ENCODE measurements at regions not wholly inside any gene's neighbourhood (a gene's known extent, or its start where the extent isn't known, plus 50 kb on each side); places are given as distances from the start of the nearest gene placed in this dataset.
"Not testable (repeated sequence)": the region's sequence is repeated elsewhere in the genome, so short reads cannot be mapped to it uniquely, and the experiment has no call there.

DNA sequence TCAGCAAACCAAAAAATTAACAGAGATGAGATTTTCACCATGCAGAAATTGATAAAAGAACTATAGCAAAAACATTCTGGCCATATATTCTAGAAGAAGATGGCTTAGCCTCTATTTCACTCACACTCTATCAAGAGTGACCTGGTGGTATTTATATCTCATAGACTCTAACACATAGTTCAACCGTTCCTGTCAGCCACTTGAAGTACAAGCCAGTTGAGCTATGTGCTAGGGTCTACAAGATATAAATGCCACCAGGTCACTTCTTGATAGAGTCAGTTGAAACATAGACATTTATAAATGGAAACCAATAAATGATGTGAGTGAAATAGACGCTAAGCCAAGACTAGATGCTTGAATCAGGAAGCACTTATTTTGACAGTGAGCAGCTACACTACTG is 836.7 kb upstream of the EPHA5 start:
- no peak for DNase-seq

DNA sequence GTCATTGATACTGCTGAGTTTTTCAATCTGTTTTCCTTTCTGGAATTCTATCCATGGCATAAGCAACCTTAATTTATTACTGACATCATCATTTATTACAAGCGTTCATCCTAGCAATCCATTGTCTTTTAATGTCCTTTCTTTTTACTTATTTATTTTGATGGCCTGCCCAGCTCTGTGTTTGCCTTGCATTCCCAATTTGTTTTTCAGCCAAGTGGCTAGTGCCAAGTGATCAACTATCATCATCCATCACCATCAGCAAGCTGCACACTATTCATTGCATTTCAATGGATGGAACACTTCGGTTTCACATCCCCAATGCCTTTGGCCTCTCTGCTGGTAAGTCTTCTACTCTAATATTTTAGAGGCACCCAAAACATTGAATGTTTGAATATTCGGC is 831.7 kb upstream of the EPHA5 start:
- DNase-seq, result no peak

DNA sequence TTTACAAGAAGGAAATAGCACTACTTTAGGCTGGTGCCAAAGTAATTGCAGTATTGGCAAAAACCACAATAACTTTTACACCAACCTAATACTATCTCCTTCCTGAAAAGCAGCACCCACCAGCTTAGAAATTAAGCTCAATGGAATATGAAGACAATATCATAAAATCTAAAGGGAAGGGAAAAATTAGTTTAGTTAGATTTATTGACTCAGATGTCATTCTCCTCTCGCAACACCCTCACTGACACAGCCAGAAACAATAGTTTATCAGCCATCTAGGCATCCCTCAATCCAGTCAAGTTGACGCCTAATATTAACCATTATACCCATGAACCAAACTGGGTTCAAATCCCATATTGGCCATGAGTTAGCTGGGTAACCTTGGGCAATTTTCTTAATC is 820.4 kb upstream of the EPHA5 start:
- DNase-seq, result no peak

- DNase-seq, result no peak
These were observed 819.6 kb upstream of the EPHA5 start for GRCh38 chr4:66489783-66490452.

GRCh38 chr4:66489370-66489769 is 819.1 kb upstream of the EPHA5 start:
- DNase-seq, result no peak

GRCh38 chr4:66486068-66486467 is 815.8 kb upstream of the EPHA5 start:
- no peak for DNase-seq

DNA sequence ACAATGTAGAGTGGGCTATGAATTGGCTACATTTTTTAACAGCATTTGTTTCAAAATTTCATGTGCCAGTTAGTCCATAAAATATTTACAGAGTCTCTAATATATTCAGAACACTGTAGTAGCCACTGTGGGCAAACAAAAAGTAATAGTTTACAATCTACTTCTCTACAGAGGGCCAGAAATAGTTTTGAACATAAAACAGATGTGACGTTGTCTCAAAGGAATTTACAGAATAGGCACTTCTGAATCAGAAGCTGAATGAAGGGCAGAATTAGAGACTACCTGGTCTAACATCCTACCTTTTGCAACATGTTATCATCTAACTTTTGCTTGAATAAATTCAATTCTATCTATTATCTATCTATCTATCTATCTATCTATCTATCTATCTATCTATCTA is 811.9 kb upstream of the EPHA5 start:
- no peak for DNase-seq

GRCh38 chr4:66475596-66475995 is 805.3 kb upstream of the EPHA5 start:
- no peak for DNase-seq

GRCh38 chr4:66465111-66465510 is 794.8 kb upstream of the EPHA5 start:
- no peak for DNase-seq

GRCh38 chr4:66462890-66463289 is 792.6 kb upstream of the EPHA5 start:
- DNase-seq, result not testable (repeated sequence)

- DNase-seq, result no peak
These were observed 781.5 kb upstream of the EPHA5 start for GRCh38 chr4:66451741-66452140.

- DNase-seq, result no peak
These were observed 772.7 kb upstream of the EPHA5 start for GRCh38 chr4:66443008-66443407.

DNA sequence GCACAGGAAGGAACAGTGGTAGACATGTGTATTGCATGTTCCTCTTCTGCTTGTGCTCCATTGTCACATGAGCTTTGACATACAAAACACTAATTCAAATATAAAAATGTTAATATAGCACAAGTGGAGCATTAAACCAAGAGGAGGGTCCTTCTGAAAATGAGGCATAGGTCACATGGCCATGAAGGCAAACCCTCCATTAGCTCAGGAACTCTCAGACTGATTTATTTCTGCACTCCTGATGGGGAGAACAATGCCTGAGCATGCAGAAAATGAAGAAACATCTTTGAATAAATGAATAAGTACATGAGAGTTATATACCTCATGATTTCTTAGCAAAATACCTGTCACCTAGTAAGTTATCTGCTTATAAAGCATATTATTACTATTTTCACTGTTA is 769.2 kb upstream of the EPHA5 start:
- DNase-seq, result no peak

GRCh38 chr4:66433706-66434105 is 763.4 kb upstream of the EPHA5 start:
- DNase-seq, result no peak

DNA sequence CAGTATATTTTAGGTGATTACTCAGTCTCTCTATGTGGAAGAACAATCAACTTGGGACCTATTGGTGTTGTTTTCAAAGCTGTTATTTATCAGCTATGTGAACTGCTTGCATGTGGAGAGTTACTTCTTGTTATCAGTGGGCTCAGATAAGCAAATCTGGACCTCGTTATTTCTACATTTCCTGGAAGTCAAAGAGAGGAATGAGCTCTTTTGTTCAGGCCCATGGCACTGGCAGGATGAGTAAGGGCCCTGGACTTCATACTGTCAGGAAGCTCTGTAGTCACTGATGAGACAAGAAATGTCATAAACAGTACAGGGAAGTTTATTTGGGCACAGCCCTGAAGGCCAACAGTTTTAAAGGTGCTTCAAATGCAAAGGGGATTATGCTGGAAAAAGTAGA is 760.6 kb upstream of the EPHA5 start:
- DNase-seq, result no peak

DNA sequence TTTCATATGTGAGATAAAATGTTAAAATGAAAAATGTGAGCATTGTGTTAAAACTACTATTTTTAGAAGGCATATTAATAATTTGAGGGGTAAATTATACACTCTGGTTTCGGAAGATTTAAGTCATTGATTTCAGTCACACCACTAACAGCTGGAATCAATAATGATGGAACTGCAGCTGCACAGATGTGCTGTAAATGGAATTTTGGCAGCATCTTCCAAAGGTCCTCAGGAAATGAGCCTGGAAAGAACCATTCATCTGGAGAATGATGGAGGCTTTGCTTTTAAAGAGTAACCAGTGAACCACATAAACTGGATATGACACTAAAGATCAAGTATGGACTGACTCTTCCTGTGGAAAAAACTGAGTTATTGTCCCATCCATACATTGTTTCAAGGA is 759.0 kb upstream of the EPHA5 start:
- no peak for DNase-seq

GRCh38 chr4:66416425-66416824 is 746.1 kb upstream of the EPHA5 start:
- DNase-seq, result no peak

- DNase-seq, result no peak
These were observed 733.9 kb upstream of the EPHA5 start for GRCh38 chr4:66404141-66404540.

DNA sequence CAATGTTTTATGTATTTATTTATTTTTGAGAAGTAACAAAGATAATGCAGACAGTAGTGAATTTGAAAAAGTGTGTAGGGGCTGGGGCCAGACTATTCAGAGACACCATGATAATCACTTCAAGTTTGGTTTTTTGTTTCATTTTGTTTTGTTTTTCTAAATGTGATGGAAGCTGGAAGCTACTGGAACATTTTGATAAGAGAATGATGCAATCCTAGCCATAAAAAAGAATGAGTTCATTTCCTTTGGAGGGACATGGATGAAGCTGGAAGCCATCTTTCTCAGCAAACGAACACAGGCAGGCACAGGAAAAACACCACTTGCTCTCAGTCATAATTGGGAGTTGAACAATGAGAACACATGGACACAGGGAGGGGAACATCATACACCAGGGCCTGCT is 706.6 kb upstream of the EPHA5 start:
- DNase-seq, result no peak

GRCh38 chr4:66376396-66376795 is 706.1 kb upstream of the EPHA5 start:
- no peak for DNase-seq

DNA sequence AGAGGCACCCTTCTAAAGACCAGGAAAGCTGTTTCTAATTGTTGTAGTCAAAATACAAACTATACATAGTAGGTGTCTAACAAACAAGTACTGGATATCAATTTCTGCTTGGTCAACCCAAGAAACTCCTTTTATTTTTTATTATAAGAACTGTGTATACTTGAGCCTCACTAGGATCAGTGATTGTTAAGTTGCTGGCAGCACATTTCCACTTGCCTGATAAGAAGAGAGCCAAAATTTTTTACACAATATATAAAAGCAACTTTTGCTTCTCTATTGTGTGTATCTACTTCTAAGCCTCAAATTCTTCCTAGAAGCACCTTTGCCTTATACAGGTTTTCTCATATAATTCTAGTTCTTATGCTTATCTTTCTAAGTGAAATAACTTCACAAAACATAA is 703.0 kb upstream of the EPHA5 start:
- DNase-seq, result no peak

DNA sequence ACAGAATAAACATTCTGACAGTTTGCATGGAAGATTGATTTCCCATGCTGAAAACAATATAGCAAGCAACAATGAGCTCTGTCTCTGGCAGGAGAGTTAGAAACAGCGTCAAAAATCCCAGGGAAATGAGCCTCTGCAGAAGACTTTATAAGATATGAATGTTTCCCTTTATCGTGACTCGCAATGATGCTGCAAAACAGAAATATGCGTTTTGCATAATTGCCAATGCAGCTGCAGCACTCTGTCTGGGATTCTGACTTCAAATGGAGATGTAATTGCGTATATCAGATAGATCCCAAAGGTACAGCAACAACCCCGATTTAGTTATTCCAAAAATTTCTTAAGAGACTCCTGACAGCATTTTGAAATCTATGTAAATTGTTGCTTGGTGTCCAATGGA is 702.4 kb upstream of the EPHA5 start:
- DNase-seq, result no peak

- DNase-seq, result no peak
These were observed 696.9 kb upstream of the EPHA5 start for GRCh38 chr4:66367043-66367660.

GRCh38 chr4:66360395-66360794 is 690.1 kb upstream of the EPHA5 start:
- DNase-seq, result not testable (repeated sequence)

DNA sequence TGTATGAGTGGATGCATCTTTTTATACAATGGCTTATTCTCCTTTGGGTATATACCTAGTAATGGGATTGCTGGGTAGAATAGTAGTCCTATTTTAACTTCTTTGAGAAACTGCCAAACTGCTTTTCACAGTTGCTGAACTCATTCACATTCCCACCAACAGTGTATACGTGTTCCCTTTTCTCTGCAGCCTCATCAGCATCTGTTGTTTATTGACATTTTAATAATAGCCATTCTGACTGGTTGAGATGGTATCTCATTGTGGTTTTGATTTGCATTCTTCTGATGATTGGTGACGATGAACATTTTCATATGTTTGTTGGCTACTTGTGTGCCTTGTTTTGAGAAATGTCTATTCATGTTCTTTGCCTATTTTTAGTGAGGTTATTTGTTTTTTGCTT is 687.0 kb upstream of the EPHA5 start:
- no peak for DNase-seq
